A549 (cell line): ENCODE measurements at regions not wholly inside any gene's neighbourhood (a gene's known extent, or its start where the extent isn't known, plus 50 kb on each side); places are given as distances from the start of the nearest gene placed in this dataset.

Source experiments
- BHLHE40 ChIP-seq: IDR thresholded peaks from 2 replicates; pipeline ENCODE4 v1.6.1; 2012; ENCODE audit warnings: low read depth, low read length, inconsistent platforms
- CHD2 ChIP-seq: fragments of 150-350 bp; IDR thresholded peaks from 2 replicates; pipeline ENCODE4 v1.6.1; 2014; ENCODE audit warnings: low read length; ENCODE audit not compliant: partially characterized antibody
- CTCF ChIP-seq: fragments of >200 bp; sonication (Bioruptor Twin); formaldehyde crosslinking; IDR thresholded peaks from 3 replicates; pipeline ENCODE4 v1.5.1; 2016
- RAD21 ChIP-seq, 2 experiments: fragments of >200 bp in 1 of 2; sonication (Bioruptor Twin) in 1 of 2; formaldehyde crosslinking in 1 of 2; IDR thresholded peaks in 1 of 2; conservative IDR thresholded peaks in 1 of 2; 2 replicates in 1 of 2; 3 replicates in 1 of 2; pipeline ENCODE4 v1.6.1; 2012 to 2018; ENCODE audit warnings: inconsistent platforms in 1 of 2

GRCh38 chr5:56671571-56671970, 143.8 kb upstream of the MAP3K1 start:
- TF ChIP-seq CTCF (no peak), CHD2 (no peak), RAD21 (conservative IDR thresholded peaks at IDR 0.05 in 1 of 2, IDR thresholded peaks at IDR 0.05 in 1 of 2) (no peak), BHLHE40 (no peak)
